ENCODE measurements at regions not wholly inside any gene's neighbourhood (a gene's known extent, or its start where the extent isn't known, plus 50 kb on each side); places are given as distances from the start of the nearest gene placed in this dataset.

- DNase-seq (ENCODE audit: extremely low read depth, insufficient read length), result no peak
- Histone ChIP-seq H3K36me3 (ENCODE audit: control insufficient read depth, insufficient read depth, low read length) (no peaks in the 10 kb centered on the region), H3K27me3 (replicated peaks; ENCODE audit: control insufficient read depth, insufficient read depth, low read length) (no peaks in the 10 kb centered on the region), H3K4me3 (replicated peaks; ENCODE audit: low read depth, low read length) (no peak overlapping the region)
- TF ChIP-seq, protein P1, sequence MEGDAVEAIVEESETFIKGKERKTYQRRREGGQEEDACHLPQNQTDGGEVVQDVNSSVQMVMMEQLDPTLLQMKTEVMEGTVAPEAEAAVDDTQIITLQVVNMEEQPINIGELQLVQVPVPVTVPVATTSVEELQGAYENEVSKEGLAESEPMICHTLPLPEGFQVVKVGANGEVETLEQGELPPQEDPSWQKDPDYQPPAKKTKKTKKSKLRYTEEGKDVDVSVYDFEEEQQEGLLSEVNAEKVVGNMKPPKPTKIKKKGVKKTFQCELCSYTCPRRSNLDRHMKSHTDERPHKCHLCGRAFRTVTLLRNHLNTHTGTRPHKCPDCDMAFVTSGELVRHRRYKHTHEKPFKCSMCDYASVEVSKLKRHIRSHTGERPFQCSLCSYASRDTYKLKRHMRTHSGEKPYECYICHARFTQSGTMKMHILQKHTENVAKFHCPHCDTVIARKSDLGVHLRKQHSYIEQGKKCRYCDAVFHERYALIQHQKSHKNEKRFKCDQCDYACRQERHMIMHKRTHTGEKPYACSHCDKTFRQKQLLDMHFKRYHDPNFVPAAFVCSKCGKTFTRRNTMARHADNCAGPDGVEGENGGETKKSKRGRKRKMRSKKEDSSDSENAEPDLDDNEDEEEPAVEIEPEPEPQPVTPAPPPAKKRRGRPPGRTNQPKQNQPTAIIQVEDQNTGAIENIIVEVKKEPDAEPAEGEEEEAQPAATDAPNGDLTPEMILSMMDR (IDR thresholded peaks at IDR 0.05; ENCODE audit: insufficient read depth, low read length, poor library complexity, severe bottlenecking), result no peak
These were observed 372.7 kb upstream of the TENM4 start for GRCh38 chr11:79813551-79813950.

- Histone ChIP-seq H3K27me3 (replicated peaks; ENCODE audit: control insufficient read depth, insufficient read depth, low read length) (no peaks in the 10 kb centered on the region), H3K4me3 (replicated peaks; ENCODE audit: low read depth, low read length) (no peak overlapping the region), H3K36me3 (ENCODE audit: control insufficient read depth, insufficient read depth, low read length) (no peaks in the 10 kb centered on the region)
- TF ChIP-seq, protein P1 (IDR thresholded peaks at IDR 0.05; ENCODE audit: insufficient read depth, low read length, poor library complexity, severe bottlenecking), result no peak
- DNase-seq (ENCODE audit: extremely low read depth, insufficient read length), result no peak
These were observed 368.7 kb upstream of the TENM4 start for GRCh38 chr11:79809487-79809886.

DNA sequence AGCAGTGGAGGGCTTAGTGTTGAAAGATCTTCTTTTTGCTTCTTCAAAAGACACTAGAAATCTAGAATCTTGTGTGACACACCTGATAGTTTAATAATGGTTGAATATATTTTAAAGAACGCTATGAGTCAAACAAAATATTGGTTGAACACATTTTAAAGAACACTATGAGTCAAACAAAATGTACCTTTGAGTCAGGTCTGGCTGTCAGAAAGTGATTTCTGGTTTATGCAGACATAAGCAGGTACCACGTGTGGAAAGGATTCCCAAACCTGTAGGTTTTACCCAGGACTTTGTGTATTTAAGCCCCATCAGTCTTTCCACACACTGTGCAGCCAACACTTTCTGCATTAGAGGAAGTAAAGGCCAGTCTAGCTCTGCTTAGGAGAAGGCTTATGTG lies 366.7 kb upstream of the TENM4 start:
- TF ChIP-seq, protein P1 (IDR thresholded peaks at IDR 0.05; ENCODE audit: insufficient read depth, low read length, poor library complexity, severe bottlenecking), result no peak

DNA sequence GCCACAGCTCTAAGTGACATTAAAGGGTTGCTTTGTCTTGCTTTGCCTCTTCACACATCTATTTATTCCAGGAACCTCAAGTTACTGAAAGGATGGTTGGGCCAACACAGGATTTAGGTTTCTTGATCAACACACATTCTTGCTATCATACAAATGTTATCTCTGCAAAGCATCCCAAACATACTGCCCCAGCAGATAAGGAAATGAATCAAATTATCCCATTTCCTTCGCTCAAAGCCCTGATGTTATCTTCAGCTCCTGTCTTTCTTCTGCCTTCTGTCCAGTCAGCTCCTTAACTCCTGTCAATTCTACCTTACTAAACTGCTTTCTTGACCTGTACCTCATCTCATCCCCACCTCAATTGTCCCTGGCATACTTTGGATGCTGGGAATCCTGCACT lies 355.9 kb upstream of the TENM4 start:
- TF ChIP-seq, protein P1 (IDR thresholded peaks at IDR 0.05; ENCODE audit: insufficient read depth, low read length, poor library complexity, severe bottlenecking), result no peak
- Histone ChIP-seq H3K4me3 (replicated peaks; ENCODE audit: low read depth, low read length) (no peak overlapping the region), H3K27me3 (replicated peaks; ENCODE audit: control insufficient read depth, insufficient read depth, low read length) (no peaks in the 10 kb centered on the region), H3K36me3 (ENCODE audit: control insufficient read depth, insufficient read depth, low read length) (no peaks in the 10 kb centered on the region)
- DNase-seq (ENCODE audit: extremely low read depth, insufficient read length), result no peak

More for the DNA sequence above, 366.7 kb upstream of the TENM4 start:
- Histone ChIP-seq H3K36me3 (ENCODE audit: control insufficient read depth, insufficient read depth, low read length) (no peaks in the 10 kb centered on the region), H3K27me3 (replicated peaks; ENCODE audit: control insufficient read depth, insufficient read depth, low read length) (no peaks in the 10 kb centered on the region), H3K4me3 (replicated peaks; ENCODE audit: low read depth, low read length) (no peak overlapping the region)
- no peak for DNase-seq (ENCODE audit: extremely low read depth, insufficient read length)

DNA sequence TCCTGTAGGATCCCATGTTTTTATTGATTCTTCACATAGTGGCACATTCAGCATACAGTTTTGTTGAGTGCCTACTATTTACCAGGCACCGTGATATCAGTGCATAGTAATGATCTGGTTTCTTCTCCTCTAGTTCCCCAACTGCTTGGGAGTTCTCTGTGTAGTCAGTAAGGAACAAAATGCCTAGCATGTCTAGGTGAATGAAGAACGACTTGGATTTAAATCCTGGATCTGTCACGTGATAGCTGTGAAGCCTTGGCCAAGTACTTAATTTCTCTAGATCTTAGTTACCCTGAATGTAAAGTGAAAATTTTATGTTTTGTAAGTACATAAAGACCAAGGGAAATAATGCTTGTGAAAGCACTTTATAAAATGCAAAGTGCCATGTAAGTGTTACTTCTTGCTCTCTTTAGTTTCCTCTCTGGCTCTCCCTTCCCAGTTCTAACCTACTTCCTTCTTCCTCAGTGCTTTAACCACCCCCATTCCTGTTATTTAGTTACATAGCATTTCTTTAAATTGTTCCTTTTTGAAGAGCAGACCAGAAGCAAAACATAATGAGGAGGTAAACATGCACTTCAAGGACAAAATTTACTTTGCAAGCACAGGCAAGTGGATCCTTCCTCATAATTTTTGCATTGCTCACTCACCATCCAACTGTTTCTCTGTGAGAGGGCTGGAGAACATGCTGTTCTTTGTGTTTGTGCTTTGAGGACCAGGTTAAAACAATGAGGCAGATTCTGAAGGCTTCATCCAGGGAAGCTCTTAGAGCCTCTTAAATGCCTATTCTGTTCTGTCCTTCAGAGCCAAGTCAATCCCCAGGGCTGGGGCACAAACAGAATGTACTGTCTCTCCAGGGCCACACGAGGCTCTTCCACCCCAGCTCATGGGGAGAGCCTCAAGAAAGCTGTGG lies 353.9 kb upstream of the TENM4 start:
- H3K27me3 ChIP-seq (replicated peaks; ENCODE audit: control insufficient read depth, insufficient read depth, low read length), result no peaks in the 10 kb centered on the region
- no peaks in the 10 kb centered on the region for H3K36me3 ChIP-seq (ENCODE audit: control insufficient read depth, insufficient read depth, low read length)
- no peak overlapping the region for H3K4me3 ChIP-seq (replicated peaks; ENCODE audit: low read depth, low read length)
- DNase-seq (ENCODE audit: extremely low read depth, insufficient read length), result no peak
- TF ChIP-seq, protein P1 (IDR thresholded peaks at IDR 0.05; ENCODE audit: insufficient read depth, low read length, poor library complexity, severe bottlenecking), result no peak

Data from GM06990 (cell line).